Tibial artery (tissue), 4 donors: ENCODE measurements at regions not wholly inside any gene's neighbourhood (a gene's known extent, or its start where the extent isn't known, plus 50 kb on each side); places are given as distances from the start of the nearest gene placed in this dataset.

Experiments
- DNase-seq, 2 donors: peaks; one replicate each; pipeline ENCODE4 v3.0.0-alpha.2; 2019
- H3K27ac ChIP-seq, 2 donors: fragments of 200-600 bp; sonication (generic) in 1 of 2; 1 replicate in 1 of 2; 2 replicates in 1 of 2; pipeline ENCODE4 v1.5.1; 2018 to 2019; ENCODE audit warnings: mild to moderate bottlenecking in 1 of 2
- H3K27me3 ChIP-seq, 2 donors: fragments of 200-600 bp; sonication (generic) in 1 of 2; one replicate each; pipeline versions ENCODE4 v1.5.1 to v1.6.0; 2016 to 2019
- H3K36me3 ChIP-seq, 3 donors: fragments of 200-600 bp; sonication (generic) in 2 of 3; one replicate each; pipeline ENCODE4 v1.5.1; 2016 to 2019; ENCODE audit warnings: mild to moderate bottlenecking in 2 of 3
- H3K4me1 ChIP-seq, 4 donors: fragments of 200-600 bp; sonication (generic) in 2 of 4; 1 replicate in 3 of 4; 2 replicates in 1 of 4; pipeline ENCODE4 v1.5.1; 2016 to 2019
- H3K4me3 ChIP-seq, 2 donors: fragments of 200-600 bp; sonication (generic) in 1 of 2; 1 replicate in 1 of 2; 2 replicates in 1 of 2; pipeline ENCODE4 v1.5.1; 2018 to 2019; ENCODE audit warnings: mild to moderate bottlenecking in 2 of 2
- H3K9me3 ChIP-seq, 3 donors: fragments of 200-600 bp; sonication (generic) in 1 of 3; one replicate each; pipeline ENCODE4 v1.5.1; 2016 to 2019
- intact Hi-C: fragments of 100-400 bp; cut with DNase I; formaldehyde crosslinking; loops from one replicate; pipeline ENCODE4 v1.15.0; 2023; ENCODE audit warnings: low total_unique reads
- TF ChIP-seq, protein P1 (sequence below), 2 experiments: fragments of 200-600 bp in 1 of 2; fragments of 450-650 bp in 1 of 2; IDR thresholded peaks; one replicate each; pipeline ENCODE4 v1.5.1; 2017 to 2019; ENCODE audit warnings: antibody characterized with exemption in 2 of 2, mild to moderate bottlenecking in 1 of 2, moderate library complexity in 1 of 2

DNA sequence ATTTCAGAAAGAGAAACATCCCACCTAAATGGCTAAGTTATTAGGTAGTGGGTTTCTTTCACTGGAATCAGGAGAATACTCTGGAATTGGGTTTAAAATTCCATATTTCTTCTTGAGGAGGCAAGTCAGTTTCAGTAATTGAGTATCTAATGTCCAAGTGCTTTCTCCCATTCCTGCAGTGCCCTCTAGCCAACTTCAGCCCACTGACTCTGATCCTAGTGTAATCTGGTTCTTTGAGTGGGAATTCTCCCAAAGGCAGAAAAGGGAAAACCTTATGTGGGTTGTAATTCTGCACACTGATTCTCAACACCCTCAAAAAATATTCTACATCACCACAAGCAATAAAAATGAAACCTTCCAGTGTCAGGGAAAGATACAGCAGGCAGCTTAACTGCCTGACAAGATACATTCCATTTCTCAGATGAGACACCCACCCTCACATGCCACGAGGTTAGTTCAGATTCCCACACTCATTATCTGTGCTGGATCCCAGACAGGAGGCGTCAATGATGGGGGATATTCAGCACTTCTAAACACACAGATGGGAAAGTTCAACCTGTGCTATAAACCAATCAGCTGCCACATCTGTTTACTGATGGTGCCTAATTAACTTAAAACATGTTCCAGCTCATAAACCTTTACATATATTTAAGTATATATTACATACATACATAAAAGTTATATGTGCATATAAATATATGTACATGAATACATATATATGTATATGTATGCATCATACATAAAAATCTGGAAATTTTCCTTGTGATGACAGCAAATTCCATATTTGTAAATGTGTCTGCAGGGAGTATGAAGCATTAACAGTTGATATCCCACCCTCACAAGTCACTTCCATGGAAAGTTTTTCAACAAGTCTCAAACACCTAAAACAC is 833.4 kb upstream of the AMELY start:
- Histone ChIP-seq H3K27me3 (no peaks in the 10 kb centered on the region), H3K4me1 (no peaks in the 10 kb centered on the region), H3K27ac (no peak overlapping the region), H3K9me3 (no peaks in the 10 kb centered on the region), H3K36me3 (no peaks in the 10 kb centered on the region), H3K4me3 (no peak overlapping the region)
- intact Hi-C loops, result no loop called here
- DNase-seq, result no peak
- TF ChIP-seq, protein P1, sequence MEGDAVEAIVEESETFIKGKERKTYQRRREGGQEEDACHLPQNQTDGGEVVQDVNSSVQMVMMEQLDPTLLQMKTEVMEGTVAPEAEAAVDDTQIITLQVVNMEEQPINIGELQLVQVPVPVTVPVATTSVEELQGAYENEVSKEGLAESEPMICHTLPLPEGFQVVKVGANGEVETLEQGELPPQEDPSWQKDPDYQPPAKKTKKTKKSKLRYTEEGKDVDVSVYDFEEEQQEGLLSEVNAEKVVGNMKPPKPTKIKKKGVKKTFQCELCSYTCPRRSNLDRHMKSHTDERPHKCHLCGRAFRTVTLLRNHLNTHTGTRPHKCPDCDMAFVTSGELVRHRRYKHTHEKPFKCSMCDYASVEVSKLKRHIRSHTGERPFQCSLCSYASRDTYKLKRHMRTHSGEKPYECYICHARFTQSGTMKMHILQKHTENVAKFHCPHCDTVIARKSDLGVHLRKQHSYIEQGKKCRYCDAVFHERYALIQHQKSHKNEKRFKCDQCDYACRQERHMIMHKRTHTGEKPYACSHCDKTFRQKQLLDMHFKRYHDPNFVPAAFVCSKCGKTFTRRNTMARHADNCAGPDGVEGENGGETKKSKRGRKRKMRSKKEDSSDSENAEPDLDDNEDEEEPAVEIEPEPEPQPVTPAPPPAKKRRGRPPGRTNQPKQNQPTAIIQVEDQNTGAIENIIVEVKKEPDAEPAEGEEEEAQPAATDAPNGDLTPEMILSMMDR (IDR thresholded peaks at IDR 0.05), result no peak

DNA sequence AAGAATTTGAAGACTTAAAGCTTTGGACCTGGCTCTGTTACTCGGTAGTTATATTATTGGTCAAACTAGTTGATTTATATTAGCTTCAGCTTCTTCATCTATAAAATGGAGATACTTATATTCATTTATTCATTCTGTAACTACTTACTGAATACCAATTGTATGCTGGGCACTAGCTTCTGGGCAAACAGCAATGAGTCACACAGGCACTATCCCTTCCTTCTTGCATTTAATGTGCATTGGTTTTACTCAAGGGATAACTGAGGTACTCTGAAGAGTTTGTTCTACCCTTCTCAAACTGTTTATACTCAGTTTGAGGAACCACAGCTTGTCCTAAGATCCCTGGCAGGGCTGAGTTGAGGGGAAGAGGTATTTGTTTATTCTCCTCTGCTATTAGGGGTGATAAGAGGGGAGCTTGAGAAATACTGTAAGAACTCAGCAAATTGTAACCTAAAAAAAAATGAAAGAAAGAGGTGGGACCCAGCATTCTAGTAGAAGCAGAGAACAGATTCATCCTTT is 825.4 kb upstream of the AMELY start:
- H3K4me1 ChIP-seq, result no peaks in the 10 kb centered on the region
- no peaks in the 10 kb centered on the region for H3K27me3 ChIP-seq
- no peak overlapping the region for H3K4me3 ChIP-seq
- TF ChIP-seq, protein P1 (IDR thresholded peaks at IDR 0.05), result no peak
- no peaks in the 10 kb centered on the region for H3K36me3 ChIP-seq
- intact Hi-C loops, result no loop called here
- no peak overlapping the region for H3K27ac ChIP-seq
- H3K9me3 ChIP-seq, result no peaks in the 10 kb centered on the region
- DNase-seq, result no peak

DNA sequence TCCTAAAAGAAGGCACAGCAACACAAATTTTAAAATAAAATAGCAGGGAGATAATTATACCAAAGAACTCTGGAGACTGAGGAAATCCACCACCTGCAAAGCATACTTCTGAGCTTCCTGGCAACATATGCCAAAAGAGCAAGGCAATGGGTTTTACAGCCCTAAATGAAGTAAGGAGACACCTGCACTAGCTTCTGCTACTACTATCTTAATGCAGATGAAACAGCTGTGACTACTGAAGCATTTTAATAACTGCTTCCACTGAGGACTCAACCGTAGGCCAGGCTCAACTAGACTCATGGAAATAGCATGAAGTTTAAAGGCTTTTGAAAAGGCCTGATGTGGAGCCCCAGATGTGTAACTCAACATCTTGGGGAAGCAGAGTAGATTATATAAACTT is 820.1 kb upstream of the AMELY start:
- intact Hi-C loops, result no loop called here

DNA sequence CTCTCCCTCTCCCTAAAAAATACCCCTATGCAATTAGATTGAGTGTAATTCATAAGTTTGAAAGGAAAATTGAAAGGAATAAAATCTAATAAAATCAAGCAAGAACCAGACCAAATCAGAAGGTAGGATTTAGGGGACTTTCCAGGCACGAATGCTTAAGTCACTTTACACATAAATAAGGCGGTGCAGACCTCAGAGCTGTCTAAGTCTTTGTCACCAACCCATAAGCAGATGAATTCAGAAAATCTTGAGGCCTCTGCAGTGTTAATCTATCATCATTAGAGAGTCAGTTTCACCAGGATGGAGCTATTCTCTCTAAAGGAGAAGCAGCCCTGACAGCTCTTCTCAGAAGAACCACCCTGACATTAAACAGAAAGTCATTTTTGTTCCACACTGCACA is 819.1 kb upstream of the AMELY start:
- Histone ChIP-seq H3K36me3 (no peaks in the 10 kb centered on the region), H3K4me1 (no peaks in the 10 kb centered on the region), H3K9me3 (no peaks in the 10 kb centered on the region), H3K27me3 (no peaks in the 10 kb centered on the region), H3K4me3 (no peak overlapping the region), H3K27ac (no peak overlapping the region)
- intact Hi-C loops, result no loop called here
- no peak for DNase-seq
- TF ChIP-seq, protein P1 (IDR thresholded peaks at IDR 0.05), result no peak

More for the DNA sequence above, 820.1 kb upstream of the AMELY start:
- no peaks in the 10 kb centered on the region for H3K36me3 ChIP-seq
- H3K4me1 ChIP-seq, result no peaks in the 10 kb centered on the region
- no peak overlapping the region for H3K4me3 ChIP-seq
- H3K9me3 ChIP-seq, result no peaks in the 10 kb centered on the region
- TF ChIP-seq, protein P1 (IDR thresholded peaks at IDR 0.05), result no peak
- H3K27ac ChIP-seq, result no peak overlapping the region
- no peak for DNase-seq
- H3K27me3 ChIP-seq, result no peaks in the 10 kb centered on the region

DNA sequence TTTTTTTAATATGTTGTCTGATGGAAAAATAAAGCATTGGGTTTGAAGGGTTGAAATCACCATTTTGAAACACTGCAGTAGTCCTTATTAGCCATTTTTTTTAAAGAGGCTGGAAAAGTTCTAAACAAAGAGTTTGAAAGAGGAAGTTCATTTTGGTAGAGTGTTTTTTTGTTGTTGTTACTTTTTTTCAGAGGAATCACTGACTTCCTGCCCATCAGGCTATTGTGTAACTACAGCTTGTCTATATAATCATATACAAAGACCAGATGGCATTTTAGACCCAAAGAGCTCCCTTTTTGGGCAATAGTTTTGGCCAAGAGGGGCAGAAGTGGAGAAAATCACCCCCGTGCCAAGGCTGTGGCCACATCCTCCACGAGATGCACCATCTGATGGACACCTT is 818.5 kb upstream of the AMELY start:
- H3K4me1 ChIP-seq, result no peaks in the 10 kb centered on the region
- H3K36me3 ChIP-seq, result no peaks in the 10 kb centered on the region
- H3K27me3 ChIP-seq, result no peaks in the 10 kb centered on the region
- no peak overlapping the region for H3K27ac ChIP-seq
- TF ChIP-seq, protein P1 (IDR thresholded peaks at IDR 0.05), result no peak
- DNase-seq, result no peak
- intact Hi-C loops, result no loop called here
- H3K4me3 ChIP-seq, result no peak overlapping the region
- H3K9me3 ChIP-seq, result no peaks in the 10 kb centered on the region
